GM03348 (cell line): ENCODE measurements at regions not wholly inside any gene's neighbourhood (a gene's known extent, or its start where the extent isn't known, plus 50 kb on each side); places are given as distances from the start of the nearest gene placed in this dataset.
"Not testable (repeated sequence)": the region's sequence is repeated elsewhere in the genome, so short reads cannot be mapped to it uniquely, and the experiment has no call there.

Source experiments
- DNase-seq: peaks from one replicate; pipeline ENCODE4 v3.0.0; 2012; ENCODE audit warnings: low spot score

DNA sequence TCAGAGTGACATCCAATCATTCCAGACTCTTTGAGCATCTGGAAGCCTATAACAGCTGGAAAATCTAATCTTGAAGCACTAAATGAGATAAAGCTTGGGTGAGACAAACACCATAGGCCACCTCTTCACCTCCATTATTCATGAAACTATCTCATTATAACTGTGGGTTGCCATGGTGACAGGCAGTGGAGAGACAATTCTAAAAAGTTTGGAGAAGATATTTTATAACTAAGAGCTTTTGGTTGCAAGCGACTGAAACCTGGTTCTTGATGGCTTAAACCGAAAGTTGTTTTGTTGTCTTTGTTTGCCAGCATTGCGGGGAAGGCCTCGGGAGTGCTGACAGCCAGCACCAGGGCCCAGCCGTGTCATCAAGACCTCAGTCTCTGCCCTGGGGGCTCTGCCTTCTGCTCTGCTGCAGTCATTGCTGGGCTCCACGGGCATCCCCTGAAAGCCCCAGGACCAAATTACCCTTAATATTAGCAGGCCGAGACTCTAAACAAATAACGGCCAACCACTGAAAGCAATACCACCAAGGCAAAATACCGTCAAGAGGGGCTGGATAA lies 353.6 kb upstream of the SFSWAP start:
- DNase-seq = no peak

DNA sequence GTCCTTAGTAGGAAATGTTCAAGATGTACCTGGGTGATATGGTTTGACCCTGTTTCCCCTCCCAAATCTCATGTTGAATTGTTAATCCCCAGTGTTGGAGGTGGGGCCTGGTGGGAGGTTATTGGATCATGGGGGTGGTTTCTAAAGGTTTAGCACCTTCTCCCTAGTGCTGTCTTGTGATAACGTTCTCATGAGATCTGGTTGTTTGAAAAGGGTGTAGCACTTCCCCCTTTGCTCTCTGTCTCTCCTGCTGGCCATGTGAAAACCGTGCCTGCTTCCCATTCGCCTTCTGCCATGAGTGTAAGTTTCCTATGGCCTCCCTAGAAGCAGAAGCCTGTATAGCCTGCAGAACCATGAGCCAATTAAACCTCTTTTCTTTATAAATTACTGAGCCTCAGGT lies 353.0 kb upstream of the SFSWAP start:
- no peak for DNase-seq

DNA sequence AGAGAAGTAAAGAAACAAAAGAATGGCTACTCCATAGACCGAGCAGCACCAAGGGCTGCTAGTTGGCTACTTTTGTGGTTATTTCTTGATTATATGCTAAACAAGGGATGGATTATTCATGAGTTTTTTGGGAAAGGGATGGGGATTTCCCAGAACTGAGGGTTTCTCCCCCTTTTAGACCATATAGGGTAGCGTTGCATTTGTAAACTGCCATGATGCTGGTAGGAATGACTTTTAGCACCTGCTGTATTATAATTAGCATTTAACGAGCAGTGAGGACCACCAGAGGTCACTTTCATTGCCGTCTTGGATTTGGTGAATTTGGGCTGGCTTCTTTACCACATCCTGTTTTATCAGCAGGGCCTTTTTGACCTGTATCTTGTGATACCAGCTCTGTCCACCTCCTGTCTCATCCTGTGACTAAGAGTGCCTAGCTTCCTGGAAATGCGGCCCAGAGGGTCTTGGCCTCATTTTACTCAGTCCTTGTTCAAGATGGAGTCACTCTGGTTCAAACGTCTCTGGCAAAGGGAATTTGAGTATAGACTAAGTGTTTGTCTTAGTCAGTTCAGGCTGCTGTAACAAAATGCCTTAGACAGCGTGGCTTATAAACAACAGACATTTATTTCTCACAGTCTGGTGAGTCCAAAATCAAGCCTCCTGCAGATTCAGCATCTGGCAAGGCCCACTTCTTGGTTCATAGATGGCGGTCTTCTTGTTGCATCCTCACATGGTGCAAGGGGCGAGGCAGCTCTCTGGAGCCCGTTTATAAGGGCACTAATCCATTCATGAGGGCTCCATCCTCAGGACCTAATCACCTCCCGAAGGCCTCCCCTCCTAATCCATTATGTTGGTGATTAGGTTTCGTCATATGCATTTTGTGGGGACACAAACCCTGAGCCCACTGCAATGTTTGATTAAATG lies 348.3 kb upstream of the SFSWAP start:
- DNase-seq = no peak

DNA sequence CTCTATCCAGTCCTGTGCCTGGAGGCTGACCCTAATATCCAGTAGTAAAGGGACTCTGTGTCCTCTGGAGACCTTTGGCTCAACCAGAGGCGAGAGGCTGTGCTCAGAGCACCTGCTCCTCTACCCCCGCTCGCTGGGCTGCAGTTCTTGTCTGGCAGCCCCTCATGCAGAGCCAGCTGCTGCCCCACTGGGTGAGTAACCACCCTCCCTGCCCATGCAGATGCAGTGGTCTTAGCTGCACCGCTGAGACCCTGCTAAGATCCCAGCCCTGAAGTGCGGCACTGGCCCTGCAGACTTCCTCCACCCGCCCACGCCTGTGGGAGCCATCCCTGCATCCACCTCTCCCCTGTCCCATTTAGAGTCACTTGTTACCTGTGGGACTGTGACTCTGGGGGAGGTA lies 347.5 kb upstream of the SFSWAP start:
- no peak for DNase-seq

DNA sequence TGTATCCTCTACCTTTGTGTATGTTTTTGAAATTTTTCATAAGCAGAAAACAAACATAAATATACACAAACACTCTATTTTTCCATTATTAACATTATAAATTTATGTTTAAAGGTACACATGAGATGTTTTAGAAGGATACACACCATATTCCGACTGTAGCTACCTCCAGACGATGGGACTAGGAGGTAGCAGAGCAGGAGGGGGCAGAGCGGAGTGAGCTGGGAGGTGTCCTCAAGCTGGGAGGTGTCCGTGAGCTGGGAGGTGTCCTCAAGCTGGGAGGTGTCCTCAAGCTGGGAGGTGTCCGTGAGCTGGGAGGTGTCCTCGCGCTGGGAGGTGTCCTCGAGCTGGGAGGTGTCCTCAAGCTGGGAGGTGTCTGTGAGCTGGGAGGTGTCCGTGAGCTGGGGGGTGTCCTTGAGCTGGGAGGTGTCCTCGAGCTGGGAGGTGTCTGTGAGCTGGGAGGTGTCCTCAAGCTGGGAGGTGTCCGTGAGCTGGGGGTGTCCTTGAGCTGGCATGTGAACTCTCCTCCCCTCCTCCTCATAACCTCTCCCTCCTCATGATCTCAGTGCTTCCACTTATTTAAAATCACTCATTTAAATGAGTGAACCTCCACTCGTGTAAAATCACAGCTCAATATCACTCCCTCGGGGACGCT lies 346.9 kb upstream of the SFSWAP start:
- DNase-seq = no peak

DNA sequence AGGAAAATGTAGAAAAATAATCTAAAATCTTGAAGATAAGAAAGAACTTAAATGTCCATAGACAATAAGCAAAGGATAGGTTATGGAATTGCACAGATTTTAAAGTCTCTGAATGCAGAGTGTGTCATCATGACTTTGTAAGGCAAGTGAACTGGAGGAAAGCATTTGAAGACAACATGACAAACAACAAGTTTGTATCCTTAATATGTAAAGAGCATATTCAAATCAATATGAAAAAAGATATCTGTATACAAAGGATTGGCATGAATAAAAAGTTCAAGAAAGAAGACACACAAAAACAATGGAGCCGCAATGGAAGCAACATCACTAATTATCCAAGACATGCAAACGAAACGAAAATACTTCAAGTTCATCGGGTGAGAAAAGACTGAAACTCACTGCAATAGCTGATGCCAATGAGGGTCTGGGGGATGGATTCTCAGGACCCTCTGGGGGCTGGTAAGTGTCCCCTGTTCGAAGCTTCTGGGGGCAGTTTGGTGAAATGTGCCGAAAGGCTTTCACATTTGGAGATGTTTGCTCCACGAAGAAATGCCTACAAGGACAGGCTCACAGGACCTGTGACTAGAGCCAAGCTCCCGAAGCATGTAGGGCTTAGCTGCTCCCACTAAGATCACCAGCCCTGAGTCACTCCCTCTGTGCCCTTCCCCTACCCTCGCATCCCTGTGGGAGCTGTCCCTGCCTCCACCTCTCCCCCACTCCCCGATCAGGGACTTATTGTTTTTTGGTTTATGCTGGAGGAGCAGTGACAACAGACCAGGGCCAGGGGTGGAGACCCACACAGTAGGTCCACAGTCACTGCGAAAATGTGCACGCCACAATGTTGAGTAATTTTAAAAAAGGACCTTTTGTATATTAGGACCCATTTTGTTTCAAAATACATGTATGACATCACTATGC lies 345.7 kb upstream of the SFSWAP start:
- DNase-seq = no peak

DNA sequence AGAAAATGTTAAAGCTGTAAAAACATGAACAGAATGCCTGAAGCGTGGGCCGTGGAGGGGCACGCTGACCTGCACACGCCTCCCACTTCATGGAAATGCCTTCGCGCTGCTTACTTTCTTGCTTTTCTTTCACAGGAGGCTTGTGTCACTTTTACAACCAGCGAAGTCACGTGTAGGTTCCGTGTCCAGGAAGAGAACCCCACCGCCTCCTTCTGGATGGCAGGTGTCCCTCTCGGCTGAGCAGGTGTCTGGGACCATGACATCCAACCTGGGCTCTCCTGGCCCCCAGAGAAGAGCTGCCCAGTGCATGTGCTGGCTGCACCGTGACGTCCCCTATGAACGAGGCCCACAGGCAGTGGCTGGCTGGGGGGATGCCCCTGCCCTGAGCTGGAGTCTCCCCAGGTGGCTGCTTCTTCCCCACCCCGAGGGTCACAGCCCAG lies 345.0 kb upstream of the SFSWAP start:
- DNase-seq = no peak

DNA sequence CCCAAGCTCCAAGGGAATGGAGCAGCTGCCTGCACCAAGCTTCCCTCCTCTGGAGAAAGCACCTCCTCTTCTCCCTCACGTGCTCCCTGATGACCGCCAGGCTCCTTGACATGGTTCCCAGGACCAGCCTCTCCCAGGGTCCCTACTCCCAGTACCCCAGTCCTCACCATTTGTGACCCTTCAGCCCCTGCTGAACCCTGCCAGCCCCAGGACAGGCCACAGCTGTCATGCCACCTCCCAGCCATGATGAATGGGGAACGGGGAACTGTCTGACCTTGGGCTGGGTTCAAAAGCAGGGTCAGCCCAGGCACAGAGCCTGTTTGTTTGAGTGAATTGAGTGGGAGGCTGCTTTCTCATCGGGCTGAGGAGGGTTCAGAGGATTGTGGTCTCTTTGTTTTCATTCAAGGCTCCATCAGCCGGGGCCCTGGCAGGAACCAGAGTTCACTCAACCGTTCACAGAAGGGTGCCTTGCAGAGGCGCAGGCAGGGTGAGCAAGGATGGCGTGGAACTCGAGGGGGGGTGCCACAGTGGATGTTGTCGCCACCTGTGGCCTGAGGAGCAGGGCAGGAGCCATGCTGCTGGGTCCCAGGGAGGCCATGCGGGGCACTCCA lies 344.5 kb upstream of the SFSWAP start:
- DNase-seq = no peak

DNA sequence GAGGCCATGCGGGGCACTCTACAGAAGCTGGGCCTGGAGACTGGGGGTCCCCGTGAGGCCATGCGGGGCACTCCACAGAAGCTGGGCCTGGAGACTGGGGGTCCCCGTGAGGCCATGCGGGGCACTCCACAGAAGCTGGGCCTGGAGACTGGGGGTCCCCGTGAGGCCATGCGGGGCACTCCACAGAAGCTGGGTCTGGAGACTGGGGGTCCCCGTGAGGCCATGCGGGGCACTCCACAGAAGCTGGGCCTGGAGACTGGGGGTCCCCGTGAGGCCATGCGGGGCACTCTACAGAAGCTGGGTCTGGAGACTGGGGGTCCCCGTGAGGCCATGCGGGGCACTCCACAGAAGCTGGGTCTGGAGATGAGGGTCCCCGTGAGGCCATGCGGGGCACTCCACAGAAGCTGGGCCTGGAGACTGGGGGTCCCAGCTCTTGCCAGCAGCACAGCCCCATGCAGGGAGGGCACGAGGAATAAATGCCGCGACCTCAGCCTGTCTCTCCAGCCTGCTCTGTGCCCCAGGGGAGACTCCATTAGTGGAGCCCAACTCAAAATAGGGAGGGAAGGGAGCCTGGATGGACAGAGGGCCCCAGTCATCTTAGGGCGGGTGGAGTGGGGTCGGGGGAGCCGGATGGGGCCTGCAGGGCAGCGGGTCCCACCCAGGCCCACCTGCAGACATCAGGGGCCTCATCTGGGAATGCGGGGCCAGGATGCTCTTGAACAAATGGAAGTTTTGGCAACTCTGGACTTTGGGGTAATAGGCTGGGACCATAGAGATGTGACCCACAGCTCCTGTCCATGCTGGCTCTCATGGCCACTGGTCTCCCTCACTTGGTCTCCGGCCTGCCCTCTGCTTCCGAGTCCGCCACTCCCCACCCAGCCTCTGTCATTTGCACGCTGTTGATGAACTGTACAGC lies 343.6 kb upstream of the SFSWAP start:
- not testable (repeated sequence) for DNase-seq

DNA sequence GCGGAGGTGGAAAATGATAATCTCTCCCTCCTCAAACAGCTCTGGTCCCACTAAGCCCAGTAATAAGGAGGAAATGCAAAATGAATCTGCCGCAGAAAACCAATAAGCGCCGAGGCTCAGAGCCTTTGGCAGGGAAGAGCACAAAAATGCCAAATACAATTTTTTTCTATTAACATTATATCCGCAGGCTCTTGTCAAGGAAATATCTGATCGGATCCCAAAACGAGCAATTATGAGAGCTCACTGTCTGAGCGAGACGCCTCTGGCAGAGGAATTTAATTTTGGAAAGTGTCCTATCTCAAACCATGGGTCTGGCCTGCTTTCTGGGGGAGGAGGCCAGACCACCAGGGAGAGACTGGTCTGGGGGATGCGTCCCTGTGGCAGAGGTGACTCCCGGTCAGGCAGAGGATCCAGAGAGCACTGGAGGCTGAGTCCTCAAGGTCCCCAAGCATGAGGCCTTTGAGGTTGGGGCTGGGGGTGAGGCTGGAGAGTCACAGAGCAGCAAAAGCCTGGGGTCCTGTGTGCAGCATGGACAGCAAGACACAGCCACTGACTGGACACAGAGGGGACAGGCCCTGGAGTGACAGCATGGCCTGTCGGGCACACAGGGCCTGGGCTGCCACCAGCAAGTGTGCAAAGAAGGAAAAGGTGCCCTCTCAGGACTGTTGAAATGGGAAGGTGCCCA lies 342.8 kb upstream of the SFSWAP start:
- no peak for DNase-seq

DNA sequence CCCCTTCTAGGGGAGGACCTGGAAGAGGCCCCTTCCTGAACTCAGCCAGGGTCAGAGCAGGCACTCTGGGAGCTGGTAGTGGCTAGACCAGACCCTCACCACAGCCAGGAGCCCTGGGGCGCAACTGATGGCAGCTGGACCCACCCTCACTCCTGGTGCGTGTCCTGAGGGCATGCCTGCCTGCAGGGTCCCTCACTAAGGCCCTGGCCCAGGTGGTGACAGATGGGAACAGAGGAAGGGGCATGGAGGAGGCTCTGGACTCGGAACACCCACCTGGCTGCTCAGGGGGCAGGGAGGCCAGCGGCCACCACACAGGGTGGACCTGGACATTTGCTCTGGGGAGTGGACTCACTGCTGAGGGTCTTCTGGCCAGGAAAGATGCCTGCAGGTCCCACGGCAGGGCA lies 342.2 kb upstream of the SFSWAP start:
- DNase-seq = no peak

DNA sequence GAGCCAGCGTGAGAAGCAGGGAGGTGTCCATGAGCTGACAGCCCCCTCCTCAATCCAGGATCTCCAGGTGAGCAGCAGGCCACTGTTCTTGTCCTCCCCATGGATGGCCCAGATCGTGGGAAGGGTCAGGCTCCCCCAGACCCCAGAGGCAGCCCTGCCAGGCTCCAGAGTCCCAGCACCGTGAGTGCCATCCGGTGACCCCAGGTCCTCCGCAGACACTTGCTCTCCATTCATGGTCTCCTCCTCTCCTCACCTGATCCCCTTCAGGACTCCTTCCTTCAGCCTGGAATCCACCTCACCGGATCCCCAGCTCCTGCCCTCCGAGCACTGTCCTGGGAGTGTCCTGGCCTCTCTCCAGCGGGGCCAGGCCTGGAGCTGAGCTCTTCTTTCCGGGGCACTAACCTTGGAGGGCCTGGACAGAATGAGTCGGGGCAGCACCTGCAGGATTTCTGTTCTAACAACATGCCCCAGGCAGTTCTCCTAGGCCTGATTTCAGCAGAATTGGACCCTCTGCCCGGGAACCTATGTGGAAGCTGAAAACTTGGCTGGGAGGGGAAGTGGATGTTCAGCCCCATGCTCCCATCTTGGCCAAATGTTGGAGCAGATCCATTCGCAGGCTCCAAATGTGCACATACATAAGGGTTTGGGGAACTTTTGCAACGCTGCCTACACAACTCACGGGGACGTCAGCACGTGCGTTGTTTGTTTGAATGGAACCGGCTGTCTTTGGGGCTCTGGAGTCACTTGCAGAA lies 341.6 kb upstream of the SFSWAP start:
- DNase-seq = no peak

DNA sequence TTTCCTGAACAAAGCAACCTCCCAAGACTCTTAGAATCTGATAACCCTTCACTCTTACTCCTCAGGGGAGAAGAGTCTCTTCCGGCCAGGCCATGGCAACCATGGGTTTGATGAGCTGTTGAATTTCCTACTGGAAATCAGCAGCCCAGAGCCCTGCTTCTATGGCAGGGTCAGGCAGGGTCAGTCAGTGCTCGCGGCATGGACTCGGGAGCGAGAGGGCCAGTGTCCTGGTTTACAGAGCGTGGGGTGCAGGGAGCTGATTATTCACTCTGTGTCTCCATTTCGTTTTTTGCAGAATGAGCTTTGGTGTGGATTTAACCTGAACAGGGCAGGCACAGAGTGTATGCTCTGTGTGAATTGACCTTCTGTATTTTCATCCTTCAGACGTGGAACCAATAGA lies 340.6 kb upstream of the SFSWAP start:
- DNase-seq = no peak

DNA sequence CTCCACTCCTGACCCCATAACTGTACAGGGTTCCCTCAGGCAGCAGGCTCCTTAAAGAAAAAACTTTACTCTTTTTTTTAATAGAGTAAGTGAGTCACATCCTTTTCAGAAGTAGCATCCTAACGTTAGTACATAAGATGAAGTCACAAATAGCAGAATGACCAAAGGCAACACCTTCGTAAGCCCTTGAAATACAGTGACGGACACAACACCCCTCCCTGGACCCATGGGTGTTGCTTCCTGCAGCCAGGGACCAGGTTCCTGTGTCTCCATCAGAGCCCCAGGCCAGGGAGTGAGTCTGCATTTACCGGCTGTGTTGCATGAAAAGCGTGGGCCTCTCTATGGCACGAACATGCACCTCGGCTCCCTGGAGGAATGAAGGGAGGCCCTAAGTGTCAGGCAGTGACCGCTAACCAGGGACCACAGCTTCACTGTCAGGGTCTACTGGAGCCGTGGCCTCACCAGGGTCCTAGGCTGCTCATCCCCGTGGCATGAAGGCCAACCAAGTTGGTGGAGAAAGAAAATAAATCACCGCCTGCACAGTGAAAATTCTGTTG lies 340.0 kb upstream of the SFSWAP start:
- no peak for DNase-seq

DNA sequence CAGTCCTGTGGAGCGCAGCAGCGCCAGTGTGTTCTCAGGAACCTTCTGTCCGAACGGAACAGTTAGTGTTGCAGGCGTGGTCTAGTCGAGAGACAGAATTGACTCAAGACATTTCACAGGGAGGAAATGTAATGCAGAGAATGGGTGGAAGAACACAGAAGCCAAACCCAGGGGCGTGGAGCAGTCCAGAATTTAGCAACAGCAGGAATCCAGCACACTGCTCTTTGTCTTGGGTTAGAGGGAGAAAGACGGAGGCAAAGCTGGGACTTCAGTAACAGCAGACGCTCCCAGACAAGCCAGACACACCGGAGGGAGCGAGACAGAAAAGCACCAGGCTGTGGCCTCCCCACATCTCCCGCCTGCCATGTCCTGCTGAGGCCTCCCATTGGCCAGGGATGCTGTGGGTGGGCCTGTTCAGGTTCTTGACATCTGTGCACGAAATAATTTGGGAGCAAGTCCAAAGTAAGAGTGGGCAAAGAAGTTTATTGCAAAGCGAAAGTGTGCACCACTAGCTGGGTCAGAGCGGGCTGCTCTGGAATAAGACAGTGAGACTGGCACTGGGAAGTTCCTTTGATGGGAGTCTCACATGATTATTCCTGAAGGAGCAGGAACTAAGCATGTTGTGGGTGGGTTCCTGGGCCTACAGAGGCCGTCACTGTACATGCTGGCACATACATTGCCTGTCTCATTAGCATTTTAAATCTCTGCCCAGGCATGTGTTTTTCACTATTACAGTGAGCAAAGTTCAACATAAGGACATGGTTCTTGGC lies 339.3 kb upstream of the SFSWAP start:
- DNase-seq = no peak

DNA sequence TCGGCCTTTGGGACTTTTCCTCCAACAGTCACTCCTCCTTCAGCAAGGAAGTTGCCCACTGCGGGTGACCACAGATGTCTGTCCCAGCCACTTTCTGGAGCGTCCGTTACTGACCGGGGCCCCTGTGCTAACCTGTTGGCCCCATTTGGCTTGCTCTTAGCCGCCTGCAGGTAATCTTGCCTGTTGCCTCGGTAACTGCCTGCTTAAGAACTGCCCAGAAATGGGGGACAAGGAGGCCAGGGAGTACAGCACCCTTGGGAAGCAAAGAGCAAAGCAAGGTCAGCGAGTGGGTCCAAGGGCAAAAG lies 338.8 kb upstream of the SFSWAP start:
- no peak for DNase-seq

DNA sequence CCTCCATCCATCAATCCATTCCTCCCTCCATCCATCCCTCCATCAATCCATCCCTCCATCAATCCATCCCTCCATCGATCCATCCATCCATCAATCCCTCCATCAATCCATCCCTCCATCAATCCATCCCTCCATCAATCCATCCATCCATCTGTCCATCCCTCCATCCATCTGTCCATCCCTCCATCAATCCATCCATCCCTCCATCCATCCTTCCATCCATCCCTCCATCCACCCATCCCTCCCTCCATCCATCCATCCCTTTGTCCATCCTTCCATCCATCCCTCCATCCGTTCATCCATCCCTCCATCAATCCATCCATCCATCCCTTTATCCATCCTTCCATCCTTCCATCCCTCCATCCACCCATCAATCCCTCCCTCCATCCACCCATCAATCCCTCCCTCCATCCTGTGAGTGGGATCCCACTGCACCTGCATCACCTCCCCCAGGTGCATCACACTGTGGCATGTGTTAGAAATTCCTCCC lies 338.1 kb upstream of the SFSWAP start:
- DNase-seq = no peak
